ENCODE measurements at regions not wholly inside any gene's neighbourhood (a gene's known extent, or its start where the extent isn't known, plus 50 kb on each side); places are given as distances from the start of the nearest gene placed in this dataset.
A peak's percentile ranks its signal among the peaks of the same experiment; 100 is the strongest.

DNA sequence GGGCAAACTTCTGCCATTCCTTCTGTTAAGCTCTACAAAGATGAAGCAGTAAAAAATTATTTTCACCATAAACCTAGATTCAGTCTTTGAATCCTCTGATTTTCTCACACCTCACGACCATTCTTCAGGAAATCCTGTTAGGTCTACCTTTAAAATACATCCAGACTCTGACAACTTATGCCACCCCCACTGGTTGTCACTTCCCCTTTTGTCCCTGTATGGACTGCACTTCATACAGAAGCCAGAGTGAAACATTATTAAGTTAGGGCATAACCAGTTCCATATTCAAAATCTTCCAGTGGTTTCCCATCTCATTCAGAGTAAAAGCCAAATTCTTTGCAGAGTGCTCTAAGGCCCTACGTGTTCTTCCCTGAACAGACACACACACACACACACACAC, 499.8 kb downstream of the RASEF start:
- DNase-seq, result no peak
- intact Hi-C loops (cut with DNase I), result no loop called here

DNA sequence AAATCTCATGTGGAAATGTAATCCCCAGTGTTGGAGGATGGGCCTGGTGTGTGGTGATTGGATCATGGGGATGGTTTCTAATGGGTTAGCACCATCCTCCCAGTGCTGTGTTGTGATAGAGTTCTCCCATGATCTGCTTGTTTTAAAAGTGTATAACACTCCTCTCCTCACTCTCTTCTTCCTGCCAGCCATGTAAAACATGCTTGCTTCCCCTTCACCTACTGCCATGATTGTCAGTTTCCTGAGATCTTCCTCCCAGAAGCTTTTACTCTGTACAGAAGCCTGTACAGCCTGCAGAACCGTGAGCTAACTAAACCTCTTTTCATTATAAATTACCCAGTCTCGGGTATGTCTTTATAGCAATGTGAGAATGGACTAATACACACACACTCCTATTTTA, 499.1 kb downstream of the RASEF start:
- peak in 1 of 10 donors; percentile 31 for DNase-seq
- intact Hi-C loops (cut with DNase I), result no loop called here

- no peak for DNase-seq
- intact Hi-C loops (cut with DNase I), result no loop called here
These were observed 497.6 kb downstream of the RASEF start for GRCh38 chr9:82565188-82565969.

DNA sequence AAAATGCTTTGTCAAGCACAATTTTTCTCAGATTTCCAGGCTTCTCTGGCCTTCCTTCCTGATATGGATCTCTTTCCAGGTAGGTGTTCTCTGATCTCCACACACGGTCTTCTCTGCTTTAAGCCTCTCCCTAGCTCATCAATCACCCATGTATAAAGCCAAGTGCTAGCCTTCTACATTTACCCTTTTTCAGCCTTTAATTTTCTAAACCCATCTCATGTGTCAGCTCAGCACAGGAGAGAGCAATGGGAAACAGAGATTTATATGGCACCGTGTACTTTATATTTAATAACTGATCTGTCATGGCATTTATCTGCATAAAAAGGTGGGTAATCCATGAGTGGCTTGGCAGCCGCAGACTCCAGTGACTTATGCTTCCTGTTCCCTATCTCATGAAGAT, 495.0 kb downstream of the RASEF start:
- DNase-seq, result no peak
- intact Hi-C loops (cut with DNase I), result no loop called here

GRCh38 chr9:82570226-82570625, 492.7 kb downstream of the RASEF start:
- intact Hi-C loops (cut with DNase I), result no loop called here
- no peak for DNase-seq

DNA sequence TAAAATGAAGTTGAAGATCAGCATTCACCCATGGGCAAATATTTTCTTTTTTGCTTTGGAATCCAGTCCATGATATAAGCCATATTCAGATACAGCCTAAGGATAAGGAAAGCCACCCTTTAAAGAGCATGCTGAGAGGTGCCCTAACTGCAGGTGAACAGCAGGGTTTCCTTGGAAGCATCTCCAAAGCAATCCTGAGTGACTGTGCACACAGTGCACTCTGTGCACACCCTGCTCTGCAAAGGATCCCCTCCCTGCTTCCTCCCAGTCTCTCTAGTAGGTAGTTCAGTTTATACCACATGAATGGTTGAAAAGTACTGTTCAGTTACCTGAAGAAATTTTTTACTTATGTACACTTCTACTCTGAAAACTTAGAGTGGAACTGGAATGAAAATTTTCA, 491.4 kb downstream of the RASEF start:
- DNase-seq, result no peak
- intact Hi-C loops (cut with DNase I), result no loop called here

DNA sequence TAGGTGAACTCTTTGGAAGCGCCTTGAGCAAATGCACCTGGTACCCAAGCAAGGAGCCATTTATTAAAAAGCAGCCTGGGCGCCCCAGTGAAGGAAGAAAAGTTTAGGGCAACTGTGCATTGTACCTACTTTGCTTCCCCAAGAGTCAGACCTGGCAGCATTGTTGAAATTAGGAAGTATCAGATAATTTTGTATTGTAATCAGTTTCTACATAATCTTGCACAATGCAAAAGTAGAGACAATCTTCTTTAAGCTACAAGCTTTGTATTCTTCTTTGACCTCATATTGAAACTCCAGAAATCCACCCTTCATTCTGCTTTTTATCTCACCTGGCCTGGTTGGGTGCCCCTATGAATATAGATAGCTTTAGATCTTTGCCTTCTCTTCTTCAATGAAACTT, 490.8 kb downstream of the RASEF start:
- intact Hi-C loops (cut with DNase I), result no loop called here
- DNase-seq, result peak in 1 of 10 donors; percentile 40

DNA sequence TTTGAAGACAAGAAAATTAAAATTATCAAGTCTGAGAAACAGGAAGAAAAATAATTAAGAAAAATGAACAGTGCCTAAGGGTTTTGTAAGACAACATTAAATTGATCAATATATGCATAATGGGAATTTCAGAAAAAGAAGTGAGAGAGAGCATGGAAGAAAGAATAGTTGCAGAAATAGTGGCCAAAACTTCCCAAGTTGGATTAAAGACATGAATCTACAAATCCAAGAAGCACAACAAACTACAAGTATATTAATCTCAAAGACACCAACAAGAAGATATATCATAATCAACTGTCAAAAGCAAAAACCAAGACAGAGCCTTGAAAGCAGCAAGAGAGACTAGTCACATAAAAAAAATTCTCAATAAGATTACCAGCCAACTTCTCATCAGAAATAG, 488.0 kb downstream of the RASEF start:
- intact Hi-C loops (cut with DNase I), result no loop called here
- no peak for DNase-seq

- no peak for DNase-seq
- intact Hi-C loops (cut with DNase I), result no loop called here
These were observed 482.0 kb downstream of the RASEF start for GRCh38 chr9:82580921-82581320.

- intact Hi-C loops (cut with DNase I), result no loop called here
- no peak for DNase-seq
These were observed 481.4 kb downstream of the RASEF start for GRCh38 chr9:82581516-82581915.

GRCh38 chr9:82581935-82582334, 481.0 kb downstream of the RASEF start:
- intact Hi-C loops (cut with DNase I), result no loop called here
- DNase-seq, result no peak

DNA sequence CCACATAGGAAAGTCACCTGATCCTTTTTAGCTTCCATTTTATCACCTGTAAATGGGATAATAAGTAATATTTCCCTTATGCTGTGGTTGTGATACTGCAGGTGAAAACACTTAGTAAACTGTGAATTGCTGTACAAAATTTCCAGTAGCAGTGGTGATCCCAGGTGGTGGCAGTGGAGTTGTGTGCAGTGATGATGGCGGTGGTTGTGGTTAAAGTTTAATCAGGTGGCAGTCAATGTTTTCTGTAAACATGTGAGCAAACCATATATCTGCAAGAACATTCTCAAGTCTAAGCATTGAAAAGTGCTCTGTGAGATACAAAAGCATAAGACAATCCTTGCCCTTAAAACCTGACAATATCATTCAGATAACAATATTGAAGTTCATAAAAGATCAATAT, 480.2 kb downstream of the RASEF start:
- DNase-seq, result no peak
- intact Hi-C loops (cut with DNase I), result no loop called here

DNA sequence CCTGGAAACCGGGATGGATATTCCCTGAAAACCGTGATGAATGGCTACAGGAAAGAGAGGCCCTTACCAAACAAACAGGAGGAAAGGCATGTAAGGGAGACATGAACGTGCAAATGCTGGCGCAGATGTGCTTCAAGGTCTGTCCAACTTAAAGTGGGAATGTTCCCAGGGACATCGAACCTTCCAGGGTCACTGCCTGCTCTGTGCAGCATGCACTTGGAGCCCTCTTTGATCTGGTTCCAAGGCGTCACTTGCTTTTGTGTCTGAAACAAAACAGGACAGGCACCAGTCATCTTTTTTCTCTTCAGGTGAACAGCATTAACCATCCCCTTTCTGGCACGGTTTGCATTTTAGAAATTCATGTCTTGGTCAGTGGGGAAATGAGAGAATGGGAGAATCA, 479.4 kb downstream of the RASEF start:
- intact Hi-C loops (cut with DNase I), result no loop called here
- DNase-seq, result peak in 1 of 10 donors; percentile 25

DNA sequence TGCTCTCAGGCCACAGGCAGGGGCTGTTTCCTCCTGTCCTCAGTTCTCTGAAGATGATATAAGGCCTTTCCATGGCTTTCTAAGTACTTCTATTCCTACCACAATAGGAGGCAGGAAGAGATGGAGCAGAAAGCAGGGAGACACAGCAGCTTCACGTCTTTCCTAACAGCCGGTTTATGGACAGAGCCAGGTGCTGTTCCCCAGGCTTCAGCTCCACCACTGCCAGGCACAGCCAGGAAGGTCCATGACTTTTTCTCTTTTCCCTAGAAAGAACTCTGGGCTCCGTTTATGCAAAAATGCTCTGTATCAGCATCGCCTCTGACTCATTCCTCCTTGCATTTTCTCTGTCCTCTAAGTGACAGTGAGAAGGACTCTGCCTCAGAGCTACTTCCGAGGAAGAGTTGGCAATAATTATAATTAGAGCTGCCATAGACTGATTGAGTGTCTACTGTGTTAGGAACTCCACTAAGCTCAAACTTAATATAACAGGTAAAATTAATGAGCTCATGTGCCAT, 478.5 kb downstream of the RASEF start:
- peak in 2 of 10 donors; percentile 22 to 48 for DNase-seq
- intact Hi-C loops (cut with DNase I), result no loop called here

DNA sequence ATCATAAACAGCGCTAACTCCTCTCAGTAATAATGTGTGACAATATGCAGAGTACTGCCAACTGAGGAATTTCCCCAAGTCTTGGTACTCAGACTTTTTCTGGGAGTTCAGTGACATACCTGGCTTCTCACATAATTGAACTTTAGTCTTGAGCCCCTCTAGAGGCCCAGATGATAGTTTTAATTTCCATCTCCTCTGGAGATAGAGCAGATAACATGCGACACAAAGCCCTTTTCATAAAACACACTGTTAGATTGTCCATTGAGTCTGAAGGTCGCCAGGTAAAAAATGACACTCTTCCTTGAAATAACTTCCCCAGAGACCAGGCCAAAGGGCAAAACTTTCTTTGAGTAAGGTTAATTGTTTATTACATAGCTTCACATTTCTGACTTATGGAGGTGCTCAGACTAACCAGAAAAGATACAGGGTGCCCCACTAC, 476.0 kb downstream of the RASEF start:
- DNase-seq, result no peak
- intact Hi-C loops (cut with DNase I), result no loop called here

- intact Hi-C loops (cut with DNase I), result no loop called here
- DNase-seq, result no peak
These were observed 474.4 kb downstream of the RASEF start for GRCh38 chr9:82588301-82589180.

DNA sequence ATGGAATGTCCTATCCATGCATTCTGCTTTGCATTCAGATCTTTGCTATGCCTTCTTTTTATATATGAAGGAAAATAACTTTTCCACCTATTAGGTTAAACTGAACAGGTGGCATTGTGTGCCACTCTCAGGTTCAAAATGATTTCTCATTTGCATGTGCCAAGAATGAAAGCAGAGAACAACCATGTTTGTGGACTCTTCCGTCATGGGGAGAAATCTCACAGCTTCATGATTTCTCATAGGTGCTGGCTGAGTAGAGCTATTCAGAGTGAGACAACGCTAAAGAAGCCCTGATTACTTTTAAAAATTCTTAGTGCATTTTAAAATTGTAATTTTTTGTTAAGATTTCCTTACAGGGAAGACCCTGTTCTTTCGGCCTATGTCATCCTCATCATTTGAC, 472.1 kb downstream of the RASEF start:
- intact Hi-C loops (cut with DNase I), result no loop called here
- DNase-seq, result no peak

DNA sequence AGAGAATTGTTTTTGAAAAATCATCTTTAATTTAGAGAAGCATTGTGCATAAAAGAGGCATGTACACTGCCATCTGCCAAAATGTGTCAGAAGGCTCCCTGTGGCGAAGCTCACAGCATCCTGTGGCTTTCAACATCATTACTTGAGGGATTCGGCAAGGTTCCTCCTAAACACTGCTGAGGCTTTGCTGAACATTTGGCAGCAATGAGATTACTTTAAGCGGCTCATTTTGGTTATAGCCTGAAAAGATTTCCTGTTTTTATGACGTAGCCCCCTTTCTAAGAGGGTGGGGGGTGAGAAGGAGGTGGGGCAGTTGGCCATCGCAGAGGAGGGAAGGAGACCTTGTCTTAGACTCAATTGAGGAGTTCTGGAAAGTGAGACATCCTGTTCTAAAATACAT, 469.4 kb downstream of the RASEF start:
- DNase-seq, result peak in 1 of 10 donors; percentile 67
- intact Hi-C loops (cut with DNase I), result no loop called here

DNA sequence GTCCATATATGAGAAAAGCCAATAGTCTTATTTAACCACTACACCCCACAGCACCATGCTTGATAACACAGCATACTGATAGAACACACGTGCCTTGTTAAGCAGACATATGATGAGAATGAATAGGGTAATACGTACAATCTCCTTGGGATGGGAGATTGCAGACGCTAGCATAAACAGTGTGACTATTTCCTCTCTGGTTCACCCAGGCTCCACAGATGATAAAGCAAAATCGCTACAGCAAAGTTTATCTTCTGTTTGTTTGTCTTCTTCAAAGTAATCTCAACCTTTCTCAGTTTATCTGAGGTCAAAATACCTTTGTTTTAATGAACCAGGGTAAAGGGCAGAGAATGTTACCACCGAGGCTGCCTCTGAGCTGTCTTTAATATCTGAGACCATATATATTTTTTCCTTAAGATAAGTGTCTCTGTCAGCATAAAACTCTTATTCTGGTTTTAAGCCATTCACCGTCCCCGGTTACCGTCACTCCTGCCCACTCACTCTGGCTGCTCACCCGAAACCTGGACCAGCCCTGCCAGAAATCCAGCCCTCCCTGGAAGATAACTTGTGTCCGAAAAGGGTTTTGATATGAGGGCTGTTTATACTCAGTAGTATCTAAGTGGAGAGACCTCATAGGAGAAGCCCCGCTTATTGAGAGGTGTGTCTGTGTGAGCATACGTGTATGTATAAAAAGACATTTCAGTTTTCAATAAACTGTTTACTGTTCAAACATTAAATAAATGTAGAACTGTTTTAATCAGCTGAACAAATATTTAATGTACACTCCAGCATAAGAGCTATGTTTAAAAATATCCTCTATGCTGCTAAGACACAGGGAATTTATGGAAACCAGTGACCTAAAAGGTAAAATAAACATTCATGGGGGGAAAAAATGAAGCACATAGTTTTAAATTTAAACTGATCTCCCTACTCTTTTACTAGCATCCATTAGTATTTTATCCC, 465.4 kb downstream of the RASEF start:
- no peak for DNase-seq
- intact Hi-C loops (cut with DNase I), result no loop called here

DNA sequence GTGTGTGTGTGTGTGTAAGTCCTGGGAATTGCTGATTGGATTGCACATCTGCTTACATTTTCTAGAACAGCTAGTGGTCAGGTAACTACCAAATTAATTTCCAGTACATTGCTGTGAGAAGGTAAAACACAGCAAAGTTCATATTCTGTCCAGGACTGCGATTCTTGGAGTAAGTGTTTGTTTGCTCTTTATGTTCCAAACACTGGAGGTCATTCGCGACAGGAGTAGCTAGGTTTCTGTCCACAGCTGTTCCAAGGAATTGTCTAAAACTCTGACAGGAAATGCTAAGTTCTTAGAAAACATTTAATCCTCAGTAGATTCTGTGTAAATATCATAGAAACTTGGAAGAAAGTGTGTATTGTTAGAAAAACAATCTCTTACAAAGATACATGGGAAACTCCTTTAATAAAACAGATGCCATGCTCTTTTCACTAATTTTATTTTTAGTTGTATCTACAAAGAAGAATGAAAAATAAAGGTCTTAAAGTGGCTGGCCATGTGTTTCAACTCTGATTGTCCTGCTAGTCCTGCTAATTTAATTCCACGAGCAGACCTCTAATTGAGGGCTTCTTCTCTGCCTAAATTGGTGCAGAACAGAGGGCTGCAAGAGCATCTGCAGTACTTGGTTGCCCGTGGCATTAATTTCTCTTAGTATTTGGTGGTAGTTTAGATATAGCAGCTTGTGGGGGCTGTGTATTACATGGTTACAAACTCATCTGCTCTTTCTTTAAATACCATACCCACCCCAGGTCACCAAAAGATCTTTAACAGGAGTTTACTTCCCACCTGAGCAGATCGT, 464.5 kb downstream of the RASEF start:
- DNase-seq, result no peak
- intact Hi-C loops (cut with DNase I), result no loop called here

Measured in posterior cingulate gyrus (tissue), 11 donors.